Cardiac septum (tissue), 1 donor: ENCODE measurements at regions not wholly inside any gene's neighbourhood (a gene's known extent, or its start where the extent isn't known, plus 50 kb on each side); places are given as distances from the start of the nearest gene placed in this dataset.

Experiments used
- DNase-seq: peaks from one replicate; pipeline ENCODE4 v3.0.0-alpha.2; 2020; ENCODE audit warnings: low spot score
- intact Hi-C: fragments of 100-400 bp; cut with DNase I; formaldehyde crosslinking; loops from one replicate; pipeline ENCODE4 v1.14.0; 2022
- donor health status: DM: no; HTN: no; CAD: no.

GRCh38 chr2:187148059-187148714 lies 299.2 kb upstream of the ZSWIM2 start:
- intact Hi-C loops, result no loop called here

DNA sequence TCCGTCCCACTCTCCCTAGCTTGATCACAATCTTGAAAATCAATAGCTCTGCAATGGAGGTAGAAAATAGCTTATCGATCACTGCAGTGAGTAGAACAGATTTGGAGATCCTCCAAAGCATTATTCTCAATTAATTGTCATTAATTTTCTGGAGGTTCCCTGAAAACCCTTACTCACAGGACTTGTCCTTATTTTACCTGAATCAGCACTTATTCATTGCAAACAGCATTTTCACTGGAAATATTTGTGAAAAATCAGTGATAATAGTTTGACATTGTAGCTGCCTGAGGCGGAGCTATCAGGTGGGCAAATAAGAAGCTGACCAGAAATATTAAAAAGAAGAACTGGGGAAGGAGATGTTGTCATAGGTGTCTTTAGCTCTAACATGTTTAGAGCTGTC lies 294.6 kb upstream of the ZSWIM2 start:
- intact Hi-C loops, result no loop called here

More at GRCh38 chr2:187148059-187148714, 299.2 kb upstream of the ZSWIM2 start:
- DNase-seq, result no peak

GRCh38 chr2:187139469-187139868 lies 290.5 kb upstream of the ZSWIM2 start:
- no peak for DNase-seq

More for the DNA sequence above, 294.6 kb upstream of the ZSWIM2 start:
- no peak for DNase-seq

DNA sequence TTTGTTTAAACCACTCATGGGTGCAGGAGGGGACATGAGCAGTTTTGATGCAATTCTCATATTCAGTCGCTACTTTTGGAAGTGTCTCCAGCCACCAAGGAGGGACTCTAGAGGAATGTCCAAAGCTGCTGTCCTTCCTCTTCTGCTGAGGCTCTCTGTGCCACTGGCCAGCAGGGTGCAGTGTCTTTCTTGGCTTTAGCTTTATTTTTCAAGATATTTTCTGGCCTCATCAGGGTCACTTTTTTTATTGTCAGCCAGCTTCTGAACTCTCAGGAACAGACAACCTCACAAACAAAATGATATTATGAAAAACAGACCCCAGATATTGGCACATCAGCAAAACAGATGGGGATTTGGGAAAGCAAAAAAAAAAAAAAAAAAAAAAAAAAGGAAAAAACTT lies 289.3 kb upstream of the ZSWIM2 start:
- intact Hi-C loops, result loop anchor here (2.0 to 5.0 kb wide), 3 partner anchors 231 to 311 kb away; partner anchors contain the start of gene CALCRL
- DNase-seq, result no peak

More at GRCh38 chr2:187139469-187139868, 290.5 kb upstream of the ZSWIM2 start:
- intact Hi-C loops, result loop anchor here (2.0 to 5.0 kb wide), 3 partner anchors 232 to 309 kb away; partner anchors contain the start of gene CALCRL

DNA sequence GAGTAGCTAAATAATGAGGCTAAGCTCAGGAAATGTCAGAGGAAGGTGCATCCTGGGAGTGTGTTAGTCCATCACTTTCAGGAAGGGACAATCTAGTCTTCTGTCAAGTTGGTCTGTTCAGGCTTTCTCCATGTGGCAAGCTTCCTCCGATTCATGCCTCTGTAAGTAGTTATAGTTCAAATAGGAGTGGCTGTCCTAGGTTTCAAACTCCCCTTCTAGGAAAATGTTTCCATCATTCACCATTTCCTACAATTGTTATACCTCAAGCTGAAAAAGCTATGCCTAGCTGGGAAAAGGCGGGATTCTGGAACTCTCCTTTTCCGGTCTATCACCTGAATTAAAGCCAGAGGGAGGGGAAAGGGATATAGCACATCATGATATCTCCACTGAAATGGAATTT lies 287.7 kb upstream of the ZSWIM2 start:
- no peak for DNase-seq
- intact Hi-C loops, result loop anchor here (5.0 kb wide), 2 partner anchors 229 to 269 kb away; no protein-coding TSS in a partner anchor

GRCh38 chr2:187134306-187134705 lies 285.3 kb upstream of the ZSWIM2 start:
- no peak for DNase-seq
- intact Hi-C loops, result no loop called here

- DNase-seq, result no peak
- intact Hi-C loops, result no loop called here
Measured at GRCh38 chr2:187129868-187130267, 280.9 kb upstream of the ZSWIM2 start.

DNA sequence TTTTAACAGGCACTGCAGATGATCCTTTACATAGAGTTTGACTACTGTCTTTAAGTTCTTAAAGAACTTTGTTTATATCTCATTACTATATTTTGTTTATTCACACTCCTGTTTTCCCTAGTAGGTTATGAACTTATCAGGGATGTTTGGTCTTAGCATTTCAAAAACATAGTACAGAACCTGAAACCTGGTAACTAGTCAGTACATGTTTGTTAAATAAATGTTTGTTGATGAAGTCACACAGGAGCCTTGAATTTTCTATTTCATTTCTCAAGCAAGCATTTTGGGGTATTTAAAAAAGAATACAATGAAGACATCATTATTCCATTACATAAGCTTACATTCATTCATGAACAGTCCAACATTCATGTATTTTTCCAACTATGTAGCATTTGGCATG lies 280.3 kb upstream of the ZSWIM2 start:
- intact Hi-C loops, result no loop called here
- DNase-seq, result no peak

- intact Hi-C loops, result no loop called here
- no peak for DNase-seq
Measured at GRCh38 chr2:187126247-187127005, 277.5 kb upstream of the ZSWIM2 start.

DNA sequence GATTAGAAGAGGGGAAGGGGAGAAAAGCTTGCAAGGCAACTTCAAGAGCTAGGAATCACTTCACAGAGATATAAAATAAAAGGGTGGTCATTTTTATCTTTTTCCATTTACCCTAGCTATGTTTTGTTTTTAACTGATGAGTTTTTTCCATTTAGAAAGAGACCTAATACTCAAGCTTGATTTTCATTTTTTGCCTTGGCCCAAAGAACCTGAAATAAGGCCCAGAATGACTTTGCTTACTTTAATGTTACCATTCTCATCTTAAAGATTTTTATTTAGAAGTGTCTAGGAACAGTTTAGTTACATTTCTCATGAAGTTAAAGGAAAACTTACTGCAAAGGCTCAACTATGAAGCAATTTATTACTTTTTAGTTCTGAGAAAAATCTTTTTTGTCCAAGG lies 276.3 kb upstream of the ZSWIM2 start:
- intact Hi-C loops, result no loop called here
- DNase-seq, result no peak

- DNase-seq, result no peak
Measured at GRCh38 chr2:187124529-187124928, 275.6 kb upstream of the ZSWIM2 start.

DNA sequence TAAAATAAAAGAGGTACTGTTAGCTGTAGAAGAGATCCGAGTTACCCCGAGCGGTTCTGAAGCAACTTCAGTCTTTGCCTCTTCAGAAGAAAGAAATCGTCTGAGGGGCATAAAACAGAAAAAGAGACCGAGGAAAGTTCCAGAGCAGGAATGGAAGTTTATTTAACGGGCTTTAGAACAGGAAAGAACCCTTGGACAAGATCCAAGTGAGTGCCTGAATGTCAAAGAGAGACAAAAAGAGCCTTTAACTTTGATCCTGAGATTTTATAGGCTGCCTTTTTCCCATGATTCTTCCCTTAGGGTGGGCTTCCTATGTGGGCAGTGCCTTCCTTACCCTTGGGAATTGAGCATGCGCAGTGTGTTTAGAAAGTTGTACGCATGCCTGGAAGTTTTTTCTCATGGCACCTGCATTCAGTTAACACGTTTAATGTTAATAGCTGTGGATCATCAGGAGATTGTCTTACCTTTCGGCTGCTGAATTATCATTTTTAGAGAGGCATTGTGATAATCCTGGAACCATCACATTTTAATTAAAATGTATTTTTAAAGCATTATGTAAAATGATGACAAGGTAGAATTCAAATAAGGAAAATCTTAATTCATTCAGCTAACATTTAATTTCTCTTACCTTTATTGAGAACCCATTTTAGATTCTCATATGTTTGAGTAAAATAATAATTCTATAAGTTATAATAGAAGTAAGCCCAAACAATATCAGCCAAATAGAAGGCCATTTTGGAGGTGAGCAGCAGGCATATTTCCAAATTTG lies 269.5 kb upstream of the ZSWIM2 start:
- no peak for DNase-seq
- intact Hi-C loops, result no loop called here

More at GRCh38 chr2:187124529-187124928, 275.6 kb upstream of the ZSWIM2 start:
- intact Hi-C loops, result no loop called here

- DNase-seq, result no peak
- intact Hi-C loops, result no loop called here
Measured at GRCh38 chr2:187117483-187117882, 268.5 kb upstream of the ZSWIM2 start.

DNA sequence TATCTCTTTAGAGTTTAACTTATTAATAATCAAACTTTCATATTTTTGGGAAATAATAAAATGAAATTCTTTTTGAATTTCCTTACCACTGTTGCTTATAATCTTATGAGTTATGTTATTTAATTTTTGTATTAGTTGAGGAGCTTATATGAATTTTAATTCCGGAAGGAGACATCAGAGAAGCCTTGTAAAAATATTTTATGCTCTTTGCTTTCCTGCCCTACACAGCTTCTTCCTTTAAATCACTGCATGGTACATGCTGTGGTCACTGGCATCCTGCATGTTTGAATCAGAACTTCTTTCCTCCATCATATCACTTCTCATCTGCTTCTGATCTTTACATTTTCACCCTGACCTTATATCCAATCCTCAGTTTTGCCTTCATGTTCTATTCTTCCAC lies 266.7 kb upstream of the ZSWIM2 start:
- intact Hi-C loops, result no loop called here
- DNase-seq, result no peak

GRCh38 chr2:187107001-187107400 lies 258.0 kb upstream of the ZSWIM2 start:
- intact Hi-C loops, result no loop called here
- no peak for DNase-seq

DNA sequence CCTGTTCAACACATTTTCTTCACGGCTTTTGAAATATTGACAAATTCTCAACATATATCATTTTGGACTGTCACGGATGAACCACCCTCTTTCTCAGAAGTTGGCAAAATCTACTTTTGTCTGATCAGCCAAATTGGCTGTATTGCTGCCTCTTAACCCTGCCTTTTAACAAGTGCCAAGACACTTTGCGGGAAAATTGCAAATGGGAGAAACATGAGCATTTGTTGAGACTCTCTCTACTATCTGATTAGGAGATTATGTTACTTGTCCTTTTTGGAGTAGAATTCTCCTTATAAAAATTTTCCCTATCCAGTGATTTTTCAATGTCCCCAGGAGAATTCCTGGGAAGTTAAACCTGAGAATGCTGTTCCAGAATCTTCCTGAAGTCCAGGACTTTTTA lies 256.2 kb upstream of the ZSWIM2 start:
- intact Hi-C loops, result no loop called here
- no peak for DNase-seq

- DNase-seq, result no peak
- intact Hi-C loops, result no loop called here
Measured at GRCh38 chr2:187102381-187102780, 253.4 kb upstream of the ZSWIM2 start.

DNA sequence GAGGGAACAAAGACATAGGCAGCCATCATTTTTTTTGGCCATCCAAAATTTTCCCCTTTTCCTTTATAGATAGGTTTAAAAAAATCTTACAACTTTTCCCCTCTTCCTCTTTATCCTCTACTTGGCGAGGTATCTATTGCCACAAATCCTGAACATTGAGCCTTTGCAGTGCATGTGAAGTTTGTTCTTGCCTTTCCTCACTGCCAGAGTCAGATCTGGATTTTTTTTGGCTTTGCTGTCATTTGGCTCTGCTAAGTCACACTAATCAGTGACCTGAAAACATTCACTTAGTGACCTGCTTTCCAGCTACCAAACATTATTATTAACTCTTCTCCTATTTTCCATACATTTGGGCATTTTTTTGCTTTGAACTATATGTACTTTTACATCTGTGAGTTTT lies 249.2 kb upstream of the ZSWIM2 start:
- intact Hi-C loops, result no loop called here
- no peak for DNase-seq

- intact Hi-C loops, result no loop called here
- DNase-seq, result no peak
Measured at GRCh38 chr2:187093771-187094412, 244.9 kb upstream of the ZSWIM2 start.

GRCh38 chr2:187091664-187092063 lies 242.7 kb upstream of the ZSWIM2 start:
- intact Hi-C loops, result no loop called here
- no peak for DNase-seq
